NOMO-1 treated with dmso at 0.1 percent for 144 hours (cell line): ENCODE measurements at regions not wholly inside any gene's neighbourhood (a gene's known extent, or its start where the extent isn't known, plus 50 kb on each side); places are given as distances from the start of the nearest gene placed in this dataset.
"Not testable (repeated sequence)": the region's sequence is repeated elsewhere in the genome, so short reads cannot be mapped to it uniquely, and the experiment has no call there.

Experiments
- DNase-seq: peaks from one replicate; lab custom pipeline; 2025; ENCODE audit not compliant: unreplicated experiment; lab: John Stamatoyannopoulos, UW

DNA sequence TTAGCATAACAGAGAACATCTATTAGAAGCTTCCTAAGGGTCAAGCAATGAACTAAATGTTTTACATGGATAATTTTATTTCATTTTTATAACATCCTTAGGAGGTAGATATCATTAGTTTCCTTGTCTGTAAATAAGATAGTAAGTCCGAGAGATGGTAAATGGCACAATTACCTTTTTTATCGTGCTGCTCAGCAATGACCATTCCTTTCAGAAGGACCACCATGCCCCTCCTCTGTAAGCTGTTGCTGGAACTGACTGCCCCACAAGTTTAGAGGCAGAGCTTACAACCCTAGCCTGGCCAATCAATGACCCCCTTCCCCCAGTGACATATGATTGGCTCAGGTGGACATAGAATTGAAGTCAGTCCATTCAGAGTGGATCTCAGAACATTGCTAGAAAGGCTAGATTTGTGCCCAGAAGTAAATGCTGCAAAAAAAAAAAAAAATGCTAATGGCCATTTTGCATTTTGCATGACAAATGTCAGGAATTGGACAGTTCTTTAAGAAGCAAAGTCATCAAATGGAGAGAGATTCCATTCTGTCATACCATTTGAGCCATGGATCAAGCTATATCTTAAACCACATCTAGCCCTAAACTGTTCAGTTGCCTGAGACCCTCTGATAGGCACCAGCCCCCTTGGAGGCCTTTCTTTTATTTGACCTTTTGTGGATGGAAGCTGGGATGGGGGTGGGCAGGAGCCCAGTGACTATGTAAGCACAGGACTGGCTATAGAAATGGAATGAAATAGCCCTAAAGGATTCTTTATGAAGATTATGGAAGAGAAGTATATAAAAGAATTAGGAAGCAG, 668.3 kb downstream of the UQCRFS1 start:
- no peak for DNase-seq

GRCh38 chr19:28543244-28543776, 669.6 kb downstream of the UQCRFS1 start:
- DNase-seq, result no peak

- no peak for DNase-seq
Observed at GRCh38 chr19:28542394-28543243, 670.3 kb downstream of the UQCRFS1 start.

GRCh38 chr19:28541602-28542393, 671.2 kb downstream of the UQCRFS1 start:
- DNase-seq, result no peak

GRCh38 chr19:28541029-28541428, 671.9 kb downstream of the UQCRFS1 start:
- no peak for DNase-seq

- not testable (repeated sequence) for DNase-seq
Observed at GRCh38 chr19:28540385-28540784, 672.6 kb downstream of the UQCRFS1 start.

GRCh38 chr19:28539759-28540158, 673.2 kb downstream of the UQCRFS1 start:
- no peak for DNase-seq

DNA sequence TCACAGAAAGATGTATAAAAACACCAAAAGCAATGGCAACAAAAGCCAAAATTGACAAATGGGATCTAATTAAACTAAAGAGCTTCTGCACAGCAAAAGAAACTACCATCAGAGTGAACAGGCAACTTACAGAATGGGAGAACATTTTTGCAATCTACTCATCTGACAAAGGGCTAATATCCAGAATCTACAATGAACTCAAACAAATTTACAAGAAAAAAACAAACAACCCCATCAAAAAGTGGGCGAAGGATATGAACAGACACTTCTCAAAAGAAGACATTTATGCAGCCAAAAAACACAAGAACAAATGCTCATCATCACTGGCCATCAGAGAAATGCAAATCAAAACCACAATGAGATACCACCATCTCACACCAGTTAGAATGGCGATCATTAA, 674.4 kb downstream of the UQCRFS1 start:
- not testable (repeated sequence) for DNase-seq

DNA sequence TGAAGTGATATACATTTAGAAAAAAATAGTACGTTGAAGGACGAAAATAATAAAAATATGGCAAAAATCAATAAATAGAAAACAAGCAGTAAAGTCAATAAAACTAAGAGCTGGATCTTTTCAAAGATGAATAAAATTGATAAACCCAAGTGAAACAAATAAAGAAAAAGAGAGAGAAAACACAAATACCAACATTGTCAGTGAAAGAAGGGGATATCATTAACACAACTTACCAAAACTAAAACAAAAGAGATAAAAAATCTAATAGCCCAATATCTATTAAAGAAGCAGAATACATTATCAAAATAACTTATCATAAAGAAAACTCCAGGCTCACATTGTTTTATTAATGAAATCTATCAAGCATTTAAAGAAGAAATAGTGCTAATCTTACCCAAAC, 675.1 kb downstream of the UQCRFS1 start:
- DNase-seq, result no peak

DNA sequence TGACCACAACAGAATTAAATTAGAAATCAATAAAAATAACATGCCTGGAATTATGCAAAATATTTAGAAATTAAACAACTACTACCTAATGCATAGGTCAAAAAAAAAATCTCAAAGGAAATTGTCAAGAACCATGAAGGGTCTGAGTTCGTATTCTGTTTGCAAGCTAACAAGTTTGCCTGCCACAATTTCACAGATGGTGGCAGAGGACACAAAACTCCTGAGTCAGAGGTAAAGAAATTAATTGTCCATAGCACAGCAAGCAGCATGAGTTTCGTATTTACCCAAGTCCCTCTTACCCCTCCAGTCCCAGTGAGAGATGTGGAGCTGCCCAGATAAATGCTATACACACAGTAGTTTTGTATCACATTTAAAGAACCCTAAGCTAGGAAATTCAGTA, 675.9 kb downstream of the UQCRFS1 start:
- DNase-seq, result no peak

GRCh38 chr19:28535352-28535775, 677.6 kb downstream of the UQCRFS1 start:
- no peak for DNase-seq

DNA sequence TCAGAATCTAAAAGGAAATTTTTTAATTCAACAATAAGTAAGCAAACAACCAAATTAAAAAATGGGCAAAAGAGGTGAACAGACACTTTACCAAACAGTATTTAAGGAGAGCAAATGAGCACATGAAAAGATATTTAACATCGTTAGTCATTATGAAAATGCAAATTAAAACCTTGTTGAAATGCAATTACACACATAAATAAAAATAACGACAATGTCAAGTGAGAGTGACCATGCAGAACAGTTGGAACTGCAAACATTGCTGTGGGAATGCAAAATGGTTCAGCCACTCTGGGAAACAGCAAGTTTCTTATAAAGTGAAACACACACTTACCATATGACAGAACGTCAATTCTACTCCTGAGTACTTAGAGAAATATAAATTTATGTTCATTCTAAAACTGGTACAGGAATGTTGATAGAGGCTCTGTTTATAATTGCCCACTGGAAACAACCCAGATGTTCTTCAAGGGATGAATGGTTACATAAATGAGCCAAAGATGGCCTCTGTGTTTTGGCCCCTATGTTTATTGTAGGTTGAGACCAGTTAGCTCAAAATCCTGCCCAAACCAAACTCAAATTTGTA, 678.1 kb downstream of the UQCRFS1 start:
- DNase-seq, result no peak

GRCh38 chr19:28532765-28533341, 680.1 kb downstream of the UQCRFS1 start:
- DNase-seq, result no peak

DNA sequence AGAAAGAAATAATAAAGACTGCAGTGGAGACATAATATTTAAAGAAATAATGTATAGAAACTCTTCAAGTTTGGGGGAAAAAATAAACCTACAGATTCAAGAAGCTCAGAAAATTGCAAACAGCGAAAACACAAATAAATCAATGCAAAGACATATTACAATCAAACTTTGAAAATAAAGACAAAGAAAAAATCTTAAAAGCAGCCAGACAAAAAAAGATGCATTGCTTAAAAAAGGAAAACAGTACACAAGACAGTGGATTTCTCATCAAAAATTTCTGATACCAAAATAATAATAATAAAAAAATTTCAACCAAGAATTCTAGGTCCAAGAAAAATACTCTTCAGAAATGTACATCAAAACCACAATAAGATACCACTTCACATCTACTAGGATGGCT, 681.0 kb downstream of the UQCRFS1 start:
- no peak for DNase-seq

DNA sequence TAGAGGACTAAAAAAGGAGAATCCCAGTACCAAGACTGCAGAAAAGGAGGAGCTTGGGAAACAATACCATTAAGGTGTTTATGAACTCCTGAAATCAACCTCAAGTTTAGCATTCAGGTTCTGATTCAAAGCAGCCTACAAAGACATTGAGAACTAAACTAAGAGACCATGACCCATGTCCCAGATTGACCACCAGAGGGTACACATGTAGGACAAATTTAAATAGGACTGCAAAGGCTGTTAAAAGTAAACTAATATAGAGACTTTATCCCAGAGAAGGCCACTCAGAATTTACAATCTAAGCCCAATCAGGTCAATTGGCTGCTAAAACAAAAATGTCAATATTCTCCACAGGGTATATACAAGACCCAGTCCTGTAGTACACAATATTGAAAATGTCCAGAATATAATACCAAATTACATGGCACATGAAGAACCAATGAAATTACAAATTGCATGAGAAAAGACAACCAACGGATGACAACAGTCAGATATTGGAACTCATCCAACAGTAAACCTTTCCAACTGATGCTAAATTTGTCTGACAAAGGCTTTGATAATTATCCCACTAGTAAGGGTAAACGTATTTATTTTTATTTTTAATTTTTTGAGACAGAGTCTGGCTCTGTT, 682.4 kb downstream of the UQCRFS1 start:
- no peak for DNase-seq

GRCh38 chr19:28526038-28526437, 686.9 kb downstream of the UQCRFS1 start:
- no peak for DNase-seq

DNA sequence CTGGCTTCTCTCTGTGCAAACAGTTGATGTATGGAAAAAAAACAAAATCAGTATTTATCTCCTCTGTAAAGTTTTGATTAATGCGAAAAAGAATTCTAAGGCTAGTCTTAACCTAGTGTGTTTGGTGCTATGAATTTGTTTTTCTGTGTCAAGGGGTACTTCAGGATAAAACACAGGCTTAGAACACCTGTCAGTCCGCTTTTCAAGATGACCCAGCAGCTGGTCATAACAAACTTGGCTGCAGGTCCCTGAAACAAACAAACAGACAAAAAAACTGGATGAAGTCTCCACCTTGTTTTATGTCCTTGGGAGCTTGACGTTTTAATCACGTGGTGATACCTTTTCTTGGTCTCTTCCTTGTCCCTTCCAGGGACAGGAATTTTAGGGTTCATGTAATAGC, 689.3 kb downstream of the UQCRFS1 start:
- no peak for DNase-seq

- DNase-seq, result no peak
Observed at GRCh38 chr19:28522545-28522922, 690.4 kb downstream of the UQCRFS1 start.

- DNase-seq, result no peak
Observed at GRCh38 chr19:28521614-28522544, 691.1 kb downstream of the UQCRFS1 start.
